ENCODE measurements at regions not wholly inside any gene's neighbourhood (a gene's known extent, or its start where the extent isn't known, plus 50 kb on each side); places are given as distances from the start of the nearest gene placed in this dataset.

DNA sequence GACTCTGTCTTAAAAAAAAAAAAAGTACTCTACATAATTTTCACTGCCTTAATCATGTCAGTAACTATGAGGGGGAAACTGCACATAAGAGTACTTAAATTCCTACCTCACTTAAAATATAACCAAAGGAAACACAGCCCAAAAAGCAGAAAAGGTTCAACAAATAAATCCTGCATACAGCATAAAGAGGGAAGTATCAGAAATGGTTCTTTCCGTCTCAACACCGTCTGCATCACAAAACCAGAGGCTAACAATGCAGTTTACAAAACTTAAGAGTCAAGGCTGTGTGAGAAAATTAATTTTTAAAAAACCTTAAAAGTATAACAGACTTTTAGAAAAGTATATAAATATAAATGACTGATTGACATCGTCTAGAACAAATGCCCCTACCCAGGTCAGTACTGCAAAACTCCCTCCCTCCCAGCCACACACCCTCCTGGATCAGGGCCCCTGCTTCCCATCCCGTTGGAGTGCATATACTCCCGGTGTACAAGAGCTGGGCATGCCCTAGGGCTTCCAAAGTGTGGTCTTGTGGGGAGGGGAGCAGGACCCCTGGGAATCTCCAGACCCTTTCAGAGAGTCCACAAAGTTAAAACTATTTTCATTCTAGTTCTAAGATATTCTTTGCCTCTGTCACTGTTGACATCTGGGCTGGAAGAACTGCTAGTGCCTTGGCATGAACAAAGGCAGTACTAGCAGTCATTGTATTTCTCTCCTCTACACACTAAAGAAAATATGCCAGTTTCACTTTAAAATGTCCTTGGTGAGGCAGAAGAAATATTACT is 67.0 kb upstream of the SERTAD2 start (continued):
- TF ChIP-seq HNRNPL (IDR thresholded peaks at IDR 0.05; ENCODE audit: low read depth, low read length), result no peak
- no peak for TF ChIP-seq ZBTB7A (CRISPR knock-in tag; IDR thresholded peaks at IDR 0.05)

GRCh38 chr2:64721320-64721623 is 67.6 kb upstream of the SERTAD2 start:
- CTCF ChIA-PET (ENCODE audit: low intra/inter-chr PET ratio, low total read pairs), result no interaction called here
- BruUV-seq (replicated peaks), result no TSS peak
- intact Hi-C loops (cut with micrococcal nuclease; ENCODE audit: unreplicated experiment) (no loop called here), in situ Hi-C loops (cut with HindIII; ENCODE audit: extremely low pct_ligation_motif_present, low pct_unique_long_range_greater_than_20kb) (no loop called here)
- Histone ChIP-seq H2AFZ (ENCODE audit: low read length) (no peak overlapping the region), H4K20me1 (ENCODE audit: insufficient read depth, low read length) (no peaks in the 10 kb centered on the region), H3K27ac (ENCODE audit: extremely low read length, insufficient read depth, low read length) (no peak overlapping the region), H3K4me2 (ENCODE audit: low read depth, low read length) (no peak overlapping the region), H3K9ac (ENCODE audit: insufficient read depth, low read depth, low read length) (no peak overlapping the region), H3K36me3 (replicated peaks in 1 of 2; ENCODE audit: control insufficient read depth in 1 of 2, insufficient read depth in 2 of 2, low read length in 2 of 2) (no peaks in the 10 kb centered on the region), H3K79me2 (ENCODE audit: insufficient read depth, low read length) (no peaks in the 10 kb centered on the region), H3K4me3 (replicated peaks in 1 of 3; ENCODE audit: insufficient read depth in 1 of 3, low read depth in 2 of 3, low read length in 3 of 3) (no peak overlapping the region), H3K4me1 (ENCODE audit: insufficient read depth, low read length) (peaks cover 43% of the 10 kb centered on the region), H3K27me3 (ENCODE audit: control insufficient read depth in 1 of 2, insufficient read depth in 2 of 2, low read length in 2 of 2) (no peaks in the 10 kb centered on the region), H3K9me3 (ENCODE audit: low read length) (no peaks in the 10 kb centered on the region)
- ATAC-seq (no peak), FAIRE-seq (no peak), DNase-seq (ENCODE audit: low spot score) (no peak)
- TF ChIP-seq MXD4 (CRISPR knock-in tag; IDR thresholded peaks at IDR 0.05) (no peak), MAZ (IDR thresholded peaks at IDR 0.05; ENCODE audit: borderline replicate concordance, low read depth, low read length) (no peak), MAZ (CRISPR knock-in tag; IDR thresholded peaks at IDR 0.05; ENCODE audit: low read depth) (no peak), ZNF563 (CRISPR knock-in tag; IDR thresholded peaks at IDR 0.05) (no peak)
- POLR2A ChIA-PET, result interaction anchor here (1.1 to 2.0 kb wide), 3 partner anchors 9 to 67 kb away, joined by 5 to 9 read pairs (median 6); partner anchors contain the start of gene SERTAD2
- WGBS (ENCODE audit: low lambda C conversion rate), result 85% methylated on average over 5 of the region's 5 CpGs

Measured in HepG2 (cell line).